ENCODE measurements at regions not wholly inside any gene's neighbourhood (a gene's known extent, or its start where the extent isn't known, plus 50 kb on each side); places are given as distances from the start of the nearest gene placed in this dataset.

DNA sequence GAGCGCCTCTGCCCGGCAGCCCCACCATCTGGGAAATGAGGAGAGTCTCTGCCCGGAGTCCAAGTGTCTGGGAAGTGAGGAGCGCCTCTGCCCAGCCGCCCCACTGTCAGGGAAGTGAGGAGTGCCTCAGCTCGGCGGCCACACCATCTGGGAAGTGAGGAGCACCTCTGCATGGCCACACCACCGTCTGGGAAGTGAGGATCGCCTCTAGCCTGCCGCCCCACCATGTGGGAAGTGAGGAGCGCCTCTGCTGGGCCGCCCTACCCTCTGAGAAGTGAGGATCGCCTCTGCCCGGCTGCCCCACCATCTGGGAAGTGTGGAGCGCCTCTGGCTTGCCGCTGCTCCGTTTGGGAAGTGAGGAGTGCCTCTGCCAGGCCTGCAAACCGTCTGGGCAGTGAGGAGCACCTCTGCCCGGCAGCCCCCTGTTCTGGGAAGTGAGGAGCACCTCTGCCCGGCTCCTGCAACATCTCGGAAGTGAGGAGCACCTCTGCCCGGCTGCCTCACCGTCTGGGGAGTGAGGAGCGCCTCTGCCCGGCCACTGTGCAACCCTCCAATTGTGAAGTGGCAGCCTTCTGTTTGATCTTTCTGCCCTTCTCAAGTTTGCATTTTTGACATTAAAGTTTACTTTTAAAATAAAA, 60.8 kb upstream of the CEACAM21 start:
- no peak for TF ChIP-seq SMAD3 (CRISPR knock-in tag; IDR thresholded peaks at IDR 0.05)
- TF ChIP-seq, protein P1, sequence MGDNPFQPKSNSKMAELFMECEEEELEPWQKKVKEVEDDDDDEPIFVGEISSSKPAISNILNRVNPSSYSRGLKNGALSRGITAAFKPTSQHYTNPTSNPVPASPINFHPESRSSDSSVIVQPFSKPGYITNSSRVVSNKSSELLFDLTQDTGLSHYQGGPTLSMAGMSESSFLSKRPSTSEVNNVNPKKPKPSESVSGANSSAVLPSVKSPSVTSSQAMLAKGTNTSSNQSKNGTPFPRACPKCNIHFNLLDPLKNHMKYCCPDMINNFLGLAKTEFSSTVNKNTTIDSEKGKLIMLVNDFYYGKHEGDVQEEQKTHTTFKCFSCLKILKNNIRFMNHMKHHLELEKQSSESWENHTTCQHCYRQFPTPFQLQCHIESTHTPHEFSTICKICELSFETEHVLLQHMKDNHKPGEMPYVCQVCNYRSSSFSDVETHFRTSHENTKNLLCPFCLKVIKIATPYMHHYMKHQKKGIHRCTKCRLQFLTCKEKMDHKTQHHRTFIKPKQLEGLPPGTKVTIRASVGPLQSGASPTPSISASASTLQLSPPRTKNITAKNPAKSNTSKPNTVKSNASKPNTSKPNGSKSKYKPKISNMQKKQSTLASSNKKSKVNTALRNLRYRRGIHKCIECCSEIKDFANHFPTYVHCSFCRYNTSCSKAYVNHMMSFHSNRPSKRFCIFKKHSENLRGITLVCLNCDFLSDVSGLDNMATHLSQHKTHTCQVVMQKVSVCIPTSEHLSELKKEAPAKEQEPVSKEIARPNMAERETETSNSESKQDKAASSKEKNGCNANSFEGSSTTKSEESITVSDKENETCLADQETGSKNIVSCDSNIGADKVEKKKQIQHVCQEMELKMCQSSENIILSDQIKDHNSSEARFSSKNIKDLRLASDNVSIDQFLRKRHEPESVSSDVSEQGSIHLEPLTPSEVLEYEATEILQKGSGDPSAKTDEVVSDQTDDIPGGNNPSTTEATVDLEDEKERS (CRISPR knock-in tag; IDR thresholded peaks at IDR 0.05): no peak
- TF ChIP-seq ZNF234 (CRISPR knock-in tag; conservative IDR thresholded peaks at IDR 0.05): no peak
- TF ChIP-seq KLF6 (CRISPR knock-in tag; IDR thresholded peaks at IDR 0.05): no peak
- TF ChIP-seq FOXM1 (CRISPR knock-in tag; IDR thresholded peaks at IDR 0.05): no peak
- no peak for TF ChIP-seq ZFX (CRISPR knock-in tag; IDR thresholded peaks at IDR 0.05; ENCODE audit: low read depth)
